Epithelial cell of proximal tubule (primary cell): ENCODE measurements at regions not wholly inside any gene's neighbourhood (a gene's known extent, or its start where the extent isn't known, plus 50 kb on each side); places are given as distances from the start of the nearest gene placed in this dataset.
"Not testable (repeated sequence)": the region's sequence is repeated elsewhere in the genome, so short reads cannot be mapped to it uniquely, and the experiment has no call there.

Experiments used
- DNase-seq: peaks from one replicate; pipeline ENCODE4 v3.0.0-alpha.2; 2011; ENCODE audit warnings: low read depth
- H3K4me3 ChIP-seq: 2 replicates; pipeline ENCODE4 v1.5.1; 2011; ENCODE audit warnings: low read depth, mild to moderate bottlenecking, low read length
- CTCF ChIP-seq: conservative IDR thresholded peaks from 2 replicates; pipeline ENCODE4 v1.5.1; 2012; ENCODE audit warnings: low read depth, mild to moderate bottlenecking, low read length

- no peak for TF ChIP-seq CTCF
- DNase-seq: no peak
- H3K4me3 ChIP-seq: no peak overlapping the region
Measured at GRCh38 chr3:166606988-166607387, 769.8 kb upstream of the BCHE start.

GRCh38 chr3:166593776-166594175 lies 756.6 kb upstream of the BCHE start:
- H3K4me3 ChIP-seq: no peak overlapping the region
- DNase-seq: no peak
- TF ChIP-seq CTCF: no peak

- no peak for DNase-seq
- TF ChIP-seq CTCF: no peak
- no peak overlapping the region for H3K4me3 ChIP-seq
Measured at GRCh38 chr3:166582236-166582635, 745.0 kb upstream of the BCHE start.

GRCh38 chr3:166580561-166580960 lies 743.3 kb upstream of the BCHE start:
- no peak for DNase-seq
- no peak overlapping the region for H3K4me3 ChIP-seq
- no peak for TF ChIP-seq CTCF

GRCh38 chr3:166575161-166575560 lies 737.9 kb upstream of the BCHE start:
- peak overlapping the region; percentile 14 for H3K4me3 ChIP-seq
- TF ChIP-seq CTCF: no peak
- peak; percentile 44 for DNase-seq

- DNase-seq: not testable (repeated sequence)
Measured at GRCh38 chr3:166571686-166572085, 734.5 kb upstream of the BCHE start.

GRCh38 chr3:166570102-166570501 lies 732.9 kb upstream of the BCHE start:
- TF ChIP-seq CTCF: no peak
- no peak overlapping the region for H3K4me3 ChIP-seq
- DNase-seq: no peak

More at GRCh38 chr3:166571686-166572085, 734.5 kb upstream of the BCHE start:
- H3K4me3 ChIP-seq: not testable (repeated sequence)

GRCh38 chr3:166569589-166569988 lies 732.4 kb upstream of the BCHE start:
- no peak overlapping the region for H3K4me3 ChIP-seq
- DNase-seq: no peak
- no peak for TF ChIP-seq CTCF
